T-helper 1 cell treated with Interleukin-12 subunit alpha and Interleukin-12 subunit beta and Interleukin-4 antibody, amounts not matched to agents 30 ng/mL and 1 ng/mL, for 36 hours (primary cell): ENCODE measurements at regions not wholly inside any gene's neighbourhood (a gene's known extent, or its start where the extent isn't known, plus 50 kb on each side); places are given as distances from the start of the nearest gene placed in this dataset.
"Not testable (repeated sequence)": the region's sequence is repeated elsewhere in the genome, so short reads cannot be mapped to it uniquely, and the experiment has no call there.

ENCODE experiments used
- intact Hi-C: fragments of 100-400 bp; cut with micrococcal nuclease; formaldehyde crosslinking; loops from one replicate; pipeline ENCODE4 v1.15.1; 2024

GRCh38 chr7:54888734-54889082 lies 129.7 kb upstream of the SEC61G start:
- intact Hi-C loops = no loop called here

- intact Hi-C loops = no loop called here
Measured at GRCh38 chr7:54897891-54898290, 120.9 kb upstream of the EGFR start.

DNA sequence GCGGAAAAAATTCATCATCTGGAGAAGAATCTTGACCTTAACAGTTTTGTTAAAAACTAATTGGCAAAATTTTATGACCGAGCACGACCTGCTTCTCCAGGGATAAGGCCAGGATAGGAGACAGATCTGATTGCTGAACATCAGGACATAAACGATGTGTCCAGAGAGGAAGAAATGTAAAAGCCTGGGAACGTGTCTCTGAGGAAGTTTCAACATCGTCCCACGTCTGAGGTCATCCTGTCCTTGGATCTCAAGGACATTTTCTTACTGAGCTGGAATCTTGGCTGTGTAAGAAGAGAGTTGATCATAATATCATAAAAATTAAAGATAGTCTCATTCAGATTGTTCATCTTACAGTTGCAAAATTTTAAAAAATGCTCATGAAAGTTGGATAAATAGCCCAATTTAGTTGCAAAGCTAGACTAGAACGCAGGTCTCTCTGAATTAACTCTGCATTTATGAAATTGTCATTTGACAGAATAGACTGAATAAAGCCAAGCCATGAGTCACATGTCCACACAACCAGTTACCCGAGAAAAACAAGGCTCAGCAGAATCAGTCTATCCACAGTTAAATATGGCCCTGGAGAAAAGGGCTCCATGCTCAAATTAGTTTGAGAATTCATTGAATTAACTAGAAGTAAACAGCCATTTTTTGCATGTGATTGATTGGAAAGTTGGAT lies 120.0 kb upstream of the EGFR start:
- intact Hi-C loops = no loop called here

- intact Hi-C loops = no loop called here
Measured at GRCh38 chr7:54901840-54902239, 117.0 kb upstream of the EGFR start.

DNA sequence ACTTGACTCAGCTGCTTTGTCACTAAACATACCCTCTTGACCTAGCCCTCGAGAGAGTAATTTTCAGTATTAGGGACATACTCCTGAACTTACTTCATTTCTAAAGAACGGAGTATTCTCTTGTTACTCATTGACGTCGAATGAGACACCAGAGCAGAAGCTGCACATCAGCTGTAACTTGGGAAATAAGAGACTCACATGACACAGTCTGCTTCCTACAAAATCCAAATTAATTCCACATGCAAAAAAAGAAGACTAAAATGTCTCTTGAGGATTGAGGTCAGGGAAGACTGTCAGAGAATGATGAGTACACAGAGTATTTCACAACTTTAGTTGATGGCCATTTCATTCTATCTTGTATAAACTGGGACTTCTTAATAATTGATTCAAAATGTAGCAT lies 114.7 kb upstream of the EGFR start:
- intact Hi-C loops = no loop called here

DNA sequence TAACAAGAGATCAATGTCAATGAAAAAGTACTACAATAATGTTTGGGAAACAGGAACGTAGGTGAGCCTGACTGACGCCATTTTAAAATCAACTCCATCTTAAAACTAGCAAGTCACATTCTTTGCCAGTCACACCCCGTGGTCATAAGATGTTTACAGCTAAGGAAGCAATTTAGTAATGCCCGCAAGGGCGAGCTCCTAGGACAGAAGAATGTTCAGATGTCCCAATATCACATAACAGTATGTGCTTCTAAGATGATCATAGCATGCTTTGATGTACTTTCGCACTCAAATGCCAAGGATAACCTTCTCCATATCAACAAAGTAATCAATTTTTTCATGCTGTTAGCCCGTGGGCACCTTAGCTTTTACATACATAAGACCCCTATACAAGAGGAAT lies 113.8 kb upstream of the EGFR start:
- intact Hi-C loops = no loop called here

DNA sequence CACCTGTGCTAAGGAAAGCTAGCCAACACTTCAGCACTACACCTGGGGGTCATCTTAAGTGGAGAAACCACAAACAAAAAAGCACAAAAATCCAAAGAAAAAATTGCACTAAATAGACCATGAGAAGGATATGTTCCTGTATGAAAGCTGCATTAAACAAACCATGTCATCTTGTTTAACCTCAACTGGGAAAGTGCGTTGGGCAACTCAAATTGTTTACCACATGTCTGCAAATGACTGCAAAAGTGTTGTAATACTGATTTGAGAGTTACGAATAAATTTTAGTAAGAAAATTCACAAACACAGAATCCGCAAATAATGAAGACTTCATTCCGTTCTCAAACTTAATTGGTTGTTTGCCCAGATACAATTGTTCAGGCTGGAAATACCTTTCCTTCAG lies 111.9 kb upstream of the EGFR start:
- intact Hi-C loops = no loop called here

DNA sequence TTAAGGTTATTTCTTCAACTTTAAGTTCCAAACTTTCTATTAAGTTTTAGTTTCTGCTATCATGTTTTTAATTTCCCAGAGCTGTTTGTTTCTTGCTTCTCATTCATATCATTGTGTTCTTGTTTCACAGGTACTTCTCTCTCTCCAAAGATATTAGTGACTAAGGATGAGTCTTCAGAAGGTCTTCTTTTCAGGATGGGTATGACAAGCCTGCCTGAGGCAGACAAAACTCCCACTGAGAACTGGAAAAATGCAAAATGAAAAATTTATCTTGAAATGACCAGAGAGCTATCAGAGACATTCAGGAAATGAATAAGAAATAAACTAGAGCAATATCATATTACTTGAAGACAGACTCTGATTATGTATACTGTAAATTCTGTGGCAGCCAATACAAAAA lies 110.8 kb upstream of the EGFR start:
- intact Hi-C loops = no loop called here

DNA sequence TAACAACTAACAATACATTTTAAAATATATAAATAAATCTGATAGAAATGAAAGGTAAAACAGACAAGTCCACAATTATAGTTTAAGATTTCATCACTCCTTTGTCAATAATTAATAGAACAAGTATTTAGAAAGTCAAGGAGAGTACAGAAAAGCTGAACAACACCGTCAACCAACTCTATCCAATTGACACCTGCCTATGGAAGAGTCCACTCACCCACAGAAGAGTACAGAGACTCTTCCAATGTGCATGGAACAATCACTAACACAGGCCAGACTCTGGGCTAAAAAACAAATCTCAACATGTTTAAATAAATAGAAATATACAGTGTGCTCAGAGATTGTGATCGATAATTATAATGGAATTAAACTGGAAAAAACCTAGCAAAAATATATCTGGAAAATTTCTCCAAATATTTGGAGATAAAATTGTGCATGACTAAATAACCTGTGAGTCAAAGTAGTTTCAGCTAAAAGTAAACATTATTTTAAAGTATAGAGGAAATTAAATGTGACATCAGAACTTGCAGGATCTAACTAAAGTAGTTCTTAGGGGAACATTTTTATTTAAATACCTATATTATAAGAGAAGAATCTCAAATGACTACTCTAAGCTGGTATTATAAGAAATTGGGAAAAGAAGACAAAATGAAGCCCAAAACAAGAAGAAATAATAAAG lies 109.9 kb upstream of the EGFR start:
- intact Hi-C loops = no loop called here

- intact Hi-C loops = no loop called here
Measured at GRCh38 chr7:54915870-54916598, 102.8 kb upstream of the EGFR start.

DNA sequence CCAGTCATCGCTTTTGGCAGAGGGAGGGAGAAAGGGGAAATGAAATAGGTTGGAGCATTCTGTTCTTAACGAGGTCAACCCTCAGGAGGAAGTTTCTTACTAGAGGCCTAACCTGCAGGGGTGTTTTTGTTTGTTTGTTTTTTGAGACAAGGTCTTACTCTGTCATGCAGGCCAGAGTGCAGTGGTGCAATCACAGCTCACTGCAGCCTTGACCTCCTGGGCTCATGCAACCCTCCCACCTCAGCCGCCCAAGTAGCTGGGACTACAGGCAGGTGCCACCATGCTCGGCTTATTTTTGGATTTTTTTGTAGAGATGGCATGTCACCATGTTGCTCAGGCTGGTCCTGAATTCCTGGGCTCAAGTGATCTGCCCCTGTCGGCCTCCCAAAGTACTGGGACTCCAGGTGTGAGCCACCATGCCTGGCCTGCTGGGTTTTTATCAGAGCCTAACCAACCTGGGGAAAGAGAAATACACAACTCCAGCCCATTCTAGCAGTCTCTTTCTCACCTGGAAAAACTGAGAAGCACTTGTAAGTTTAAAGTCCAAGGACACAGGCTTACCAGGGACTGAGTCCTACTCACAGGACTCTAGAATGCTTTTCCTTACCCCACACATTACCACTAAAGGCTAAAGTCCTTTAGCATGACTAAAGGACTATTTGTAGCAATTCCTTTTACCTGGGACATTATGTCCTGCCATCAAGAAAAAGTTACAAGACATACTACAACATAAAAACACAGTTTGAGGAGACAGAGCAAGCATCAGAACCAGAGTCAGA lies 101.0 kb upstream of the EGFR start:
- intact Hi-C loops = no loop called here

GRCh38 chr7:54921116-54921515 lies 97.7 kb upstream of the EGFR start:
- intact Hi-C loops = no loop called here

GRCh38 chr7:54931532-54931931 lies 87.3 kb upstream of the EGFR start:
- intact Hi-C loops = no loop called here

DNA sequence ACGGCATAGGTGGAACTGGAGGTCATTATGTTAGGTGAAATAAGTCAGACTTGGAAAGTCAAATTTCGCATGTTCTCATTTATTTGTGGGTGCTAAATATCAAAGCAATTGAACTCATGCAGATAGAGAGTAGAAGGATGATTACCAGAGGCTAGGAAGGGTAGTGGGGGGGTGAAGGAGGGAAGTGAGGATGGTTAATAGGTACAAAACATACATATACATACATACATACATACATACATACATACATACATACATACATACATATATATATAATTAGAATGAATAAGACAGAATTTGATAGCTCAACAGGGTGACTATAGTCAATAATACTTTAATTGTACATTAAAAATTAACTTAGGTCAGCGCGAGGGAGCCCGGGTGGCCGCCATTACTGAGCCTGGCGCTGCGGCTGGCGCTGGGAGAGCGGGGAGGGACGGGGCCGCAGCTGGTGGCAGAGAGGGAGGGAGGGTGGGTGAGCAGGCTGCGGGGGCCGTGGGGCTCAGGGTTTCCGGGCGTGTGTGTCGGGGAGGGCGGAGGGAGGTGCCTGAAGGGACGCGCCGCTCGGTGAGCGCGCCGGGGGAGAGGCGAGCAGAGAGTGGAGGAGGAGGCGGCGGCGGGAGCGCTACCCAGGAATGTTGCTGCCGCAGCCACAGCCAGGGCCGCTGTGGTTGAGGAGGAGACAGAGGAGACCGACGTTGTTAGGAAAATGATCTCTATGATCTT lies 85.8 kb upstream of the EGFR start:
- intact Hi-C loops = no loop called here

DNA sequence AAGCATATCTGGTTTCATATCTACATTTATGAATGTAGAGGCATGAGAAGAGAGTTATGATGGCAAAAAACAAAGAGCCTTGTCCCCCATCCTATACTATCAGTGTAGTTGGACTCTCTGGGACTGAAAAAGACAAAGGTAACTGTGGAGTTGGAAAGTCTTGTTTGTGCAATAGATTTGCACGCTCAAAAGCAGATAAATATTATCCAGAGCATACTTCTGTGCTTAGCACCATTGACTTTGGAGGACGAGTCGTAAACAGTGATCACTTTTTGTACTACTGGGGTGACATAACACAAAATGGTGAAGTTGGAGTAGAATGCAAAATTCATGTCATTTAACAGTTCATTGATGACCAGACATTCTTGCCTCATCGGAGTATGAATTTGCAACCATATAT lies 85.2 kb upstream of the EGFR start:
- intact Hi-C loops = no loop called here

GRCh38 chr7:54940748-54941147 lies 78.1 kb upstream of the EGFR start:
- intact Hi-C loops = no loop called here

- intact Hi-C loops = no loop called here
Measured at GRCh38 chr7:54944179-54944578, 74.6 kb upstream of the EGFR start.

DNA sequence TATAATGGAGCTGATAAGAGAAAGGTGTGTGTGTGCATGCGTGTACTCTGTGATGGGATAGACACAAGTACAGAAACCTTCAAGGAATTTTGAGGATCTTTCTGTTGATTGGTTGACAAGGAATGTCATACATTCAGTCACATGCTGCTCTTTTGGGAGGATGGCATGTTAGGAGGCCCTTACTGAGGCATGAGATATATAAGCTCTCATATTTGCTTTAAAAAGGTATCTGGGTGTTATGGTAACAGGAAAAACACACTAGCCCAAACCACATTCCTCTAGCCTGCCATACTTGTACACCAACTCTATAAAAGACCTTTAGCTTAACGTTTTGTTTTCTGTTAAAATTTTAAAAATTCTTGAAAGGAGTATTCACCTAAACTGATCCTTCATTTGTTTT lies 72.5 kb upstream of the EGFR start:
- intact Hi-C loops = no loop called here

- intact Hi-C loops = no loop called here
Measured at GRCh38 chr7:54946764-54947163, 72.1 kb upstream of the EGFR start.

DNA sequence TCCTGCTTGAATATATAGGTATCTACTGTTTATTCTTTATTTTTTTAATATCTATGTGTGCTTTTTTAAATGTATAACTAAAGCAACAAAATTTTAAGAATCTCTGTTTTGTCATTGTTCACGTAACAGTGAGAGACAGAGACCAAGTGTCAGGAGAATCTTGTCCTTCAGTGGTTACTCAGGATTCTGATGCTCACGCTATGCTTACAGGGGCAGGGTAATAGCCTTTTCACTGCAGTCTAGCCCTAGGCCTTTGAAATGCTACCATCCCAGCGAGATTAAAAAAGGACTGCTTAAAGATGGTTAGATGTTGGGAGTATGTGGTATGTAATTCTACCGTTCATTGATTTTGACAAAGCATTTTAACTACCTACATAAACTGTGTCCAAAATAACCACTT lies 71.6 kb upstream of the EGFR start:
- intact Hi-C loops = no loop called here

GRCh38 chr7:54949514-54949913 lies 69.3 kb upstream of the EGFR start:
- intact Hi-C loops = not testable (repeated sequence)
